ENCODE measurements at regions not wholly inside any gene's neighbourhood (a gene's known extent, or its start where the extent isn't known, plus 50 kb on each side); places are given as distances from the start of the nearest gene placed in this dataset.
"Not testable (repeated sequence)": the region's sequence is repeated elsewhere in the genome, so short reads cannot be mapped to it uniquely, and the experiment has no call there.

DNA sequence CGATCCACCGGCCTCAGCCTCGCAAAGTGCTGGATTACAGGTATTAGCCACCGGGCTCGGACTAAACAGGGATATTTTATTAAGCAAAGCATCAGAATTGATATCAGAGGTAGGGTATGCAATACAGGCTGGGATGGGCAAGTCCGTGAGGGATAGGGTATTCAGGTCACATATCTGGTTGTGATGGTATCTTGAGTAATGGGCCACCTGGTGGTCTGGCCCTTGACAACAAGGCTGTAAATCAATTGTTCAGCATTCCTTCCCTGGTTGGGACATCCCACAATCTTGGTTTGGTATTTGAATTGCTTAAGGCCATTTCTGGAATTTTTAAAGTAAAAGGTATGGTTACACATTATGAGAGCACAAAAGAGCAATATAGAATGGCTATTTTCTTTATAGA, 1588.0 kb downstream of the SLITRK1 start:
- DNase-seq: no peak

DNA sequence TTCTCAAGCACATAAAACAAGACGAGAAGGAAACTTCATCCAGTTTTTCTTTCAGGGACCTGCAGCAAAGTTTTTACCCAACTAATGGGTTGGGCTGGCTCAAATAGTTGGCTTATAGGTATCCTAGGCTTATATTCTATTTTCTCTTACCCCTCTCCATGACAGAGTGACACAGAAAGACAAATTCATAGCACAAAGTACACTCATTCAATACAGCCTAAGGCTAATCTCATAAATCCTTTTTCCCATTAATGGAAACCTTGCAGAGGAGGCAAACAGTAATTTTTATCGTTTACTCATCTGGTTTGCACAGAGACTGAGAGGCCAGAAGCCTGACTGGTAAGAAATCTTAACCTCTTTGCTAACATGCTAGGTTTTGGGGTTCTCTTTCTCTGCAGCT, 1589.9 kb downstream of the SLITRK1 start:
- DNase-seq: no peak

DNA sequence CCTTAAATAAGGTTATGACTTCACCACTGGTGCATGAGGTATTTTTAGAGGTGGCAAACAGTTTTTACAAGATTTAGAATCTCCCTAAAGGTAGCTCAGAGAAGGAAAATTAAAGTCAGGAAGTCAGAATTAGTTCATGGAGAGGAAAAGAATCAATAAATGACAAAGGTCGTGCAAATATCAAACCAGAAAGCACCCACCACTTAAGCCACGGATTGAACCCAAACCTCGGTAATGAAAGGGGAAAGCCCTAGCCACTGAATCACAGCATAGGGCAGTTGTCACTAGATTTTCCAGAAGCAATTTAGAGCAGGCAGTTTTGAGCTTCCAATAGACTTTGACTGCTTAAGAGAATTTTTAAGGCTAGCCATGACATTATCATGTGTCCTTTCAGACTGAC, 1590.4 kb downstream of the SLITRK1 start:
- DNase-seq: no peak

DNA sequence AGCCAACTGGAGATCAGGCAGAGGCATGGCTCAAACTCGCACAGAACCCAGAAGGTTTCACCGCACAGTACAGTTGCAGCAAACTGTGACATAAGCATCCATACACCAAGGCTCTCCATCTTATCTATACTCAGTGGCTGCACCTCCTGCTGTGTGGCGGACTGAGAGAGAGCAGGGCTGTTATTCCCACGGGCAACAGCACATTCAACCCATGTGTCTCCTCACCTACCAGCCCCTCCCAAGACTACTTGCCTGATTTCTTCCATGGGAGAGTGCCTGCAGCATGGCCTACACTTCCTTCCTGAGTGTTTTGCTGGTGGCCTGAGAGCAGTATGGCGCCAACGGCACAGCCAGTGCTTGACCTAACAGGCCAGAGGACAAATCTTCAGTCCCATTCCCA, 1606.6 kb downstream of the SLITRK1 start:
- no peak for DNase-seq

DNA sequence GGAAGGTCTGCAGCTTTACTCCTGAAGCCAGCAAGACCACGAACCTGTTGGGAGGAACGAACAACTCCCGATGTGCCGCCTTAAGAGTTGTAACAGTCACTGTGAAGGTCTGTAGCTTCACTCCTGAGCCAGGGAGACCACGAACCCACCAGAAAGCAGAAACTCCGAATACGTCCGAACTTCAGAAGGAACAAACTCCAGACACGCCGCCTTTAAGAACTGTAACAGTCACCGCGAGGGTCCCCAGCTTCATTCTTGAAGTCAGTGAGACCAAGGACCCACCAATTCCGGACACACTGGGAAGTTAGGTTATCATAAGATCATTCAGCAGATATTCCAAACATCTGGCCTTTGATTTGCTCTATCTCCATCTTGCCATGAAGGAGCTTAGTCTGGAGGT, 1623.0 kb downstream of the SLITRK1 start:
- DNase-seq: no peak

DNA sequence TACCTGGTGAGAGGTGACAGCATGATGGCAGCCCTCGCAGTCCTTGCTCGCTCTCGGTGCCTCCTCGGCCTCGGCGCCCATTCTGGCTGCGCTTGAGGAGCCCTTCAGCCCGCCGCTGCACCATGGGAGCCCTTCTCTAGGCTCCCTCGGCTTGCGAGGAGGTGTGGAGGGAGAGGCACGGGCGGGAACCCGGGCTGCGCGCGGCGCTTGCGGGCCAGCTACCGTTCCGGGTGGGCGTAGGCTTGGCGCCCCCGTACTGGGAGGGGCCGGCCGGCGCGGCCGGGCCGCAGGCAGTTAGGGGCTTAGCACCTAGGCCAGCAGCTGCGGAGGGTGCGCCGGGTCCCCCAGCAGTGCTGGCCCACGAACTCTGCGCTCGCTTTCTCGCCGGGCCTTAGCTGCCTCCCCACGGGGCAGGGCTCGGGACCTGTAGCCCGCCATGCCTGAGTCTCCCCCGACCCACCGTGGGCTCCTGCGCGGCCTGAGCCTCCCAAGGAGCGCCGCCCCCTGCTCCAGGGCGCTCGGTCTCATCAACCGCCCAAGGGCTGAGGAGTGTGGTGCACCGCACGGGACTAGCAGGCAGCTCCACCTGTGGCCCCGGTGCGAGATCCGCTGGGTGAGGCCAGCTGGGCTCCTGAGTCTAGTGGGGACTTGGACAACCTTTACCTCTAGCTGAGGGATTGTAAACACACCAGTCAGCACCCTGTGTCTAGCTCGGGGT, 1624.3 kb downstream of the SLITRK1 start:
- no peak for DNase-seq

DNA sequence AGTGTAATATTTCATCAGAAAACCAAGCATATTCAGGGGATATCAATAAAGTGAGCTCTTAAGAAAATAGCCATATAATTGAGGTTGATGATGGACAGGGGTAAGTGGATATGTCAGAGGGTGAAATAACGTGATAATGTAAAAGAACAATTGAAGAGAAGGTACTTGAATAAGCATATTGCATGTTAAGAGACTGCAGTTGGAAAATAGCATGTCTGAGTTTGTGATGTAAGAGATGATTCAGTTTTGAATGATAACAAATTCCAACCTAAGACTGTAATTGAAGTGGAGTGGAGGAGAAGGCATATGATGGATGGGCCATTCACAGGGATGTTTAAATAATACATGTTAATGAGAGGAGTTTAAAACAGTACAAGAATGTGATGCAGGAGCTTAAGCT, 1633.5 kb downstream of the SLITRK1 start:
- DNase-seq: no peak

DNA sequence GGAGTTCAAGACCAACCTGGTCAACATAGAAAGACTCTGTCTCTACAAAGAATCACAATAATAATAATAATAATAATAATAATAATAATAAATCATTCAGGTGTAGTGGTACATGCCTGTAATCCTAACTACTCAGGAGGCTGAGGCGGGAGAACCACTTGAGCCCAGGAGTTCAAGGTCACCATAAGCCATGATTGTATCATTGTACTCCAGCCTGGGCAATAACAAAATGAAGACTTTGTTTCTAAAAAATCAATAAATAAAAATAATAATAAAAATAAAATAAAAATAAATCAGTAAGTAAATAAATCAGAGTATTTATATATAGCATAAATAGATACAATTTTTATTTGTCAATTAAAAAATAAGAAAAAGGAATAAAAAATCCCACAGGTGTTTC, 1636.4 kb downstream of the SLITRK1 start:
- no peak for DNase-seq

DNA sequence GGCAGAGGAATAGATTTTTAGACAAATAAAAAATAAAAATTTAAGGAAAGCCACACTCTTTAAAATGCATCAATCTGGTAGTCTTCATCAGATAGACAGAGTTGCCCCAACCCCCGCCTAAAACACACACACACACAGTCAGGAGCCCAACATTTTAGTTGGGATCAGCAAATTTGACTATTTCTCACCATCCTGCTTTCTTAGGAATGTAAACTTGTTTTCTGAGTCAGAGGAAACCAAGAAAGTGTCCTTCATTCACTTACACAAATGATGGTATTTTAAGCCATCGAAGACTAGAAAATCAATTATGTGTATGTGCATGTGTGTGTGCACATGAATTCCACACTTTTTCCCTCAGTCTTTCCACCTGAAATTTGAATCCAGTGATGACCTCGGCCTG, 1657.5 kb downstream of the SLITRK1 start:
- no peak for DNase-seq

DNA sequence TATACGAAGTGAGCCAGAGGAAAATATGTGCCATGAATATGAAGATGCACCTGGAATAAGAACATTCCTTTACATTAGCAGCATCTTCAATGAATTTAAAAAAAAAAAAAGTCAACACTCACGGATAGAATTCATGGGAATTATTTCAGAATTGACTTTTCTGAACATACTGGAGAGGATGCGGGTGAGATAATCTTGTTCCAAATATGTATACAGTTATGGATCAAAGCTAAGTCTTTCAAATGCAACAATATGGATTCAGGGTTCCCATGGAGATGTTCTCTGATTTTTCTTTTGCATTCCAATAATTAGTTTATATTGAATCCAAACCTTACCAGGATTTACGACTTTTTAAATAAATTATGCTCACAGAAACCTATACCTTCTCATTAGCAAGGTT, 1660.7 kb downstream of the SLITRK1 start:
- no peak for DNase-seq

DNA sequence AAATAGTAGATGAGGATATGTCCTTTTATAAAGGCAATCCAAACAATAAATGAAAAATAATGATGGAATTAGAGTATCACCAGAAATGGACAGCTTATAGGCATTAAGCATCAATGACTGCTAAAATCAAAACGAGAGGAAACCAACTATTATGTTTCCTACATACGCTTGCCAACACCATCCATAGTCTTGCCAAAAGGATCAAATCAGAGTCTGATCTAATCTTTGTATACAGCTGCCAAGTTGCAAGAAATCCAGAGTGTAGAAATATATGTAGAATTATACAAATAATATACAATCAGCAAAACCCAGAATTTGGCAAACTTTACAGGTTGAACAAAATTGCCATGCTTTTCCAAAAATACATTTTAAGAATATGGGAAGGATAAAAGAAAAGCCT, 1661.6 kb downstream of the SLITRK1 start:
- no peak for DNase-seq

DNA sequence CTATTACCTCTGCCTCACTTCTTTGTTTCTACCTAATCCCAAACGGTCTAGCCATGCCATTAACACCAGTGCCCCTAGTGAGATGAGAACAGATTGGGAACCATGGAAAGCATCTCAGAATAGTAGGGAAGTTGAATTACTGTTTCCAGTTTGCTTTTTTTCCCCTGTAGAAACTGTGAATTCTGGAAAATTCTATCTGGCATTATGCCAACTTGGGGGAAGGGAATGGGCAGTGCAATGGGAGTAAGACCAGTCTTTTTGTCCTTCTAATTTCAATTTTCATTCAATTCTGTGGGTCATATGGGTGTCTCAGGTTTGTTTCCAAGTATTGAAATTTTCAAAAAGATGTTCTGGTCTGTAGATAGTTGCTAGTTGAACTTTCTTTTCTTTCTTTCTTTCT, 1666.1 kb downstream of the SLITRK1 start:
- no peak for DNase-seq

DNA sequence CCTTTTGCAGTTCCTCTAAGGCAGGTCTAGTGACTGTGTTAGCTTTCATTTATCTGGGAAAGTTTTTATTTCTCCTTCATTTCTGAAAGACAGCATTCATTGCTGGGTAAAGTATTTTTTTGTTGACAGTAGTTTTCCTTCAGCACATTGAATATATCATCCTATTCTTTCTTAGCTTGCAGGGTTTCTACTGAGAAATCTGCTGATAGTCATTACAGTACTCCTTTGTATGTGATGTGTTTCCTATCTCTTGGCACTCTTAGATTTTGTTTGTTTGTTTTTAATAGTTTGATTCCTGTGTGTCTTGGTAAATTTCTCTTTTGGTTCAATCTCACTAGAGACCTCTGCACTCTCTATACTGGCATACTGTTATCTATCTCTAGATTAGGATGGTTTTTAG, 1667.9 kb downstream of the SLITRK1 start:
- no peak for DNase-seq

DNA sequence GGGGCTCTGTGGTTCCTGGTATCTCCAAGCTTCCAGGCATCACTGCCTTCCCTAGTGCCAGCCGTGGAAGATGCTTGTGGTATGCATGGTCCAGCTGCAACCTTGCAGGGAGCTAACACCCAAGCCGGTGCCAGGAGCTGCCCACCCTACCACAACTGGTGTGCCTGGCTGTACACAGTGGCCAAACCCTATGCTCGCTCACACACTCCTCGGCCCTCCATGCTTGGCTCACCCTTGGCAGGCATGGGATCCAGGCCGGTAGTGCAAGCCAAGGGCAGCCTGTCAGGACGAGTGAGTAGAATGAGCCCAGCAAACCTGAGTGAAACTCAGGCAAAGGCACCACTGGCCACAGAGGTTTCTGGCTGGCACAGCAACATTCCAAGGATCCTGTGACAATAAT, 1676.0 kb downstream of the SLITRK1 start:
- no peak for DNase-seq

DNA sequence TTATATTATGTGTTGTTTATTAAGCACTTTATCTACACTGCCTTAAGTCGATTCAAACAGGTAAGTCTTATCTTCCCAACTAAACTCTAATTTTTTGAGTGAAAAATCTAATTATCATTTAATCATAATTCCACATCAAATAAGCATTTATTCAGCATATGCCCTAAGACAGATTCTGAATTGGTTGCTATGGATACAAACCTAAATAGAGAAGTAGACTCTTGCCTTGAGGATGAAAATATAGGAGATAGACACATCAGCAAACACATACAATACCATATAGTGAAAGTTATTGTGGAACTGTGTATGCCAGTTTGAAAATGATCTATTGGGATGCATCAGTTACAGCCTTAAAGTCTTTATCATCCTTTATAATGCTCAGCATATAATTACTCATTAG, 1679.9 kb downstream of the SLITRK1 start:
- DNase-seq: no peak

DNA sequence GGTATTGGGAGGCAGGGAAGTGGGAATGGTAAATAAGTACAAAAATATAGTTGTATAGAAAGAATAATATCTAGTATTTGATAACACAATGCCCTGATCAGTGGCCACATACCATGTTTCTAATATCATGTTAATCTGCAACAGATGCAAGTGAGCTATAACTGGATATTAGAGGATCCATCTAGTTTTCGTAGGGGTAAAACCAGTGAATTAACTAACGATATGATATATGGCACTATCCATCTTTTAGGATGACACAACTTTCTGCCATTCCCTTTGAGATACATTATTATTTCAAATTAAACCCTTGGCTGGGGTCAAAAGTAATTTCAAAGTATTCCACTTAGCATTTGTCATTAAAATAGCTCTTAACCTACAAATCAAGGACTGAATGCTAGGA, 1686.2 kb downstream of the SLITRK1 start:
- DNase-seq: no peak

DNA sequence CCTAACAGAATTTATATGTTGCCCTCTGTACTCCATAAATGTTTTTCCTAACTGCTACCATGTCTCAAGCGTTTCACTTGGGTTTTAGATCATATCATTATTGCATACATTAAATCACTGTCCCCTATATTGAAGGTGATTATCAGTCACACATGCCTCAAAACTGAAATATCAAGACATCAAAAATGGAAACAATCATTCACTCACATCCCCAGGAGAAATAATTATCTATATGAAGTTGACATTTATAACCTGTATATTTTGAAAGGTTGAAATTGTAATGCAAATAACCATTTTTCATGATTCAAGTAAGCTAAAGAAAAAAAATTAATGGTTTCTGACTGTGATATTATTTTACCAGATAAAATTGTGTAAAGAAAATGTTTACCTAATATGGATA, 1695.0 kb downstream of the SLITRK1 start:
- DNase-seq: no peak

DNA sequence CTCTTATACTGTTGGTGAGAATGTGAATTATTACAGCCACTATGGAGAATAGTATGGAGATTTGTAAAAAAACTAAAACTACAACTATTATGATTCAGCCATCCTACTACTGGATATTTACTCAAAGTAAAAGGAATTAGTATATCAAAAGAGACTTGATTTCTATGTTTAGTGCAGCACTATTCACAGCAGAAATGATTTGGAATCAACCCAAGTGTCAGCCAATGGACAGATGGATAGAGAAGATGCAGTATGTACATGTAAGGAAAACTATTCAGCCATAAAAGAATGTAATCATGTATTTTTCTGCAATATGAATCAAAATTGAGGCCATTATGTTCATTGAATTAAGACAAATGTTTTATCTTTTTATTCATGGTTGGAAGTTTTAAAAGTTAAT, 1705.5 kb downstream of the SLITRK1 start:
- no peak for DNase-seq

DNA sequence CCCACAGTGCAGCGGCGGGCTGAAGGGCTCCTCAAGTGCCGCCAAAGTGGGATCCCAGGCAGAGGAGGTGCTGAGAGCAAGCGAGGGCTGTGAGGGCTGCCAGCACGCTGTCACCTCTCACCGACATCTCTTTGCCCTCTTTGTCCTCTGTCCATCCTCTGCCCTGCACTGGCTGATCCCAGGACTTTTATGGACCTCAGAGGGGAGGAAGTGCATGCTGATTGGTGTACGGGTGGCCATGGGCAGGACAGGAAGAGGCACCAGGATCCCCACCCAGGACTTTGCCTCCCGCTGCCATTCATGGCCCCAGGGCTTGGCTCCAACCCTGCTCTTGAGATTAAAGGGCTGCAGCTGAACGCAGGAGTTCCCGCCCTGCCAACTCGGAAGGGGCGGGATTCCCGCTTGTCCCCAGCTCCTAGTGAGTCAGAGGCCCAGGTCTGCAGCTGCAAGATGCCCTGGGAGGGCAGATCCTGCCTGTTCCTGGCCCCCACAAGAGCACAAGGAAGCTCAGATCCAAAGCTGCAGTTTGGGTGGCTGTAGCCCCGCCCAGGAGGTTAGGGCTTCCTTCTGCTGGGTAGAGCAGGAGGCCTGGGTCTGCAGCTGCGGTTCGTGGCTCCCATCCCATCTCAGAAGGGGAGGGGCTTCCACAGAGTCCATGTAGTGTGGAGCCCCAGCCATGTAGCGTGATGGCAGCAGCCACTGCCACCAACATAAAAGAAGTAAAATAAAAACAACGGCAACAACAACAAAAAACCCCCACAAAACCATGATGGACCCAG, 1716.7 kb downstream of the SLITRK1 start:
- DNase-seq: no peak

DNA sequence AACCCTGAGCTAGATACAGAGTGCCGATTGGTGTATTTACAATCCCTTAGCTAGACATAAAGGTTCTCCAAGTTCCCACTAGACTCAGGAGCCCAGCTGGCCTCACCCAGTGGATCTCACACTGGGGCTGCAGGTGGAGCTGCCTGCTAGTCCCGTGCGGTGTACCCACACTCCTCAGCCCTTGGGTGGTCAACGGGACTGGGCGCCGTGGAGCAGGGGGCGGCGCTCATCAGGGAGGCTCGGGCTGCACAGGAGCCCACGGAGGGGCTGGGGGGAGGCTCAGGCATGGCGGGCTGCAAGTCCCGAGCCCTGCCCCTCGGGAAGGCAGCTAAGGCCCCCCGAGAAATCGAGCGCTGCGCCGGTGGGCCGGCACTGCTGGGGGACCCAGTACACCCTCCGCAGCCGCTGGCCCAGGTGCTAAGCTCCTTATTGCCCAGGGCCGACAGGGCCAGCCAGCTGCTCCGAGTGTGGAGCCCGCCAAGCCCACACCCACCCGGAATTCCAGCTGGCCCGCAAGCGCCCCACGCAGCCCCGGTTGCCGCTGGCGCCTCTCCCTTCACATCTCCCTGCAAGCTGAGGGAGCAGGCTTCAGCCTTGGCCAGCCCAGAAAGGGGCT, 1717.4 kb downstream of the SLITRK1 start:
- DNase-seq: not testable (repeated sequence)

DNA sequence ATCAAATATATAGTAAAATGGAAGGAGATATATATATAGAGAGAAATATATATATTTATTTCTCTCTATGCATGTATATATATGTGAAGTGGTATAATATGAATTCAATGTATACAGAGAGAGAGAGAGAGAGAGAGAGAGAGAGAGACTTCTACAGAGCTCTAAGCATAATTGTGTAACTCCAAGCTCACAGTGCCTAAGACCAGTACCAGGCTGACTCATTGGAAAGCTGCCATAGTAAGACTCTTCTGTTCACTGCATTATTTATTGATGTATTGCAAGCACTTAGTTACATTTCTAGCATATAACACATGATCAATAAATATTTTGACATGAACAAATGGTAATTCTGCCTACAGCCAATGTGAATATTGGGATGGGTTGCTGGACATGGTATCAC, 1734.7 kb downstream of the SLITRK1 start:
- no peak for DNase-seq

DNA sequence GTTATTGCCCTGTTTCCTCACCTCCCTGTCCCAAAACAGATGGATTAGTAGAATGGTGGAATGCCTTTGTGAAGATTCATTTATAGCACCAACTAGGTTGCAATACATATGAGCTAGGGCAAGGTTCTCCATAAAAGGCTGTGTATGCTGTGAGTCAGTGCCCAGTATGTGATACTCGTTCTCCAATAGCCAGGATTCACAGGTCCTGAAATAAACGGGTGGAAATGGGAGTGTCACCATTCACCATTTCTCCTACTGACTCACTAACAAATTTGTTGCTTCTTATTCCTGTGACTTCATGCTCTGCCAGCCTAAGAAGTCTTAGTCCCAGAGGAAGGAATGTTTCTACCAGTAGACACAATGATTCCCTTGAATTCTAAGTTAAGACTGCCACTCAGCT, 1745.4 kb downstream of the SLITRK1 start:
- no peak for DNase-seq

DNA sequence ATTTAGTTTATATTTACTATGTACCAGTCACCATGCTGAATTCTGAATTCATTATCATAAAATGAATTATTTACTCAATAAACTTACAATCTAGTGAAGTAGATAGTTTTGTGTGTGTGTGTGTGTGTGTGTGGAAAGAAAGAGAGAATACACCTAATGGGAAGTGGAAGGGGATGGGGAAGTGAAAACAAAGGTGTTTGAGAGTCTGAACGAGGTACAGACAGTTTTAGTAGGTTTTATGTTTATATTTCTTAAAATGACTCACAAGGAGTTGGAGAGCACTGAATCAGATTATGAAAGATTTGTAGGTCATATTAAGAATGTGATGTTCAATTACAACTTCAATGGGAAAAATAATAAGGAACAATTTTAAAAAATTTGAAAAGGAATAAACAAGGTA, 1753.0 kb downstream of the SLITRK1 start:
- DNase-seq: no peak

DNA sequence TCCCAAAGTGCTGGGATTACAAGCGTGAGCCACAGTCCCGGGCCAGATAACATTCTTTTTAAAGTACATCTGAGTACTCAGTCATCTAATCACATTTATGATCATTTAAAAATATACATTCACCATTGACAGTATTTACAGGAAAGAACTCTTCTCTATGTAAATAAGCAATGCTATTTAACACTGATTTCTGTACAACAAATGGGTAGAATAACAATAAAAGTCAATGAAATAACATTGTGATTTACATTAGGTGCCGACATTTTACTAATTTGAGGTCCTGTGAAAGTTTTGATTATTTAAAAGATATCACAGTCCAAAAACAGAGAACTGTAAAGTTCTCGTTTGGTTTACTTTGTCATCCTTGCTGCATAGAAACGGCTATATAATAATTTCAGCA, 1763.7 kb downstream of the SLITRK1 start:
- no peak for DNase-seq

Measured in AML-193 (cell line).